ENCODE measurements at regions not wholly inside any gene's neighbourhood (a gene's known extent, or its start where the extent isn't known, plus 50 kb on each side); places are given as distances from the start of the nearest gene placed in this dataset.

GRCh38 chr14:98230411-98230810, 1041.6 kb downstream of the BCL11B start:
- no peak for DNase-seq (ENCODE audit: low read depth)

- DNase-seq (ENCODE audit: low read depth), result no peak
These were observed 1040.8 kb downstream of the BCL11B start for GRCh38 chr14:98231210-98231609.

GRCh38 chr14:98233656-98234055, 1038.3 kb downstream of the BCL11B start:
- DNase-seq (ENCODE audit: low read depth), result no peak

- no peak for DNase-seq (ENCODE audit: low read depth)
These were observed 1037.8 kb downstream of the BCL11B start for GRCh38 chr14:98234208-98234607.

- no peak for DNase-seq (ENCODE audit: low read depth)
These were observed 1035.7 kb downstream of the BCL11B start for GRCh38 chr14:98236314-98236713.

GRCh38 chr14:98237939-98238338, 1034.1 kb downstream of the BCL11B start:
- DNase-seq (ENCODE audit: low read depth), result no peak

- DNase-seq (ENCODE audit: low read depth), result no peak
These were observed 1031.6 kb downstream of the BCL11B start for GRCh38 chr14:98240376-98240775.

- no peak for DNase-seq (ENCODE audit: low read depth)
These were observed 1029.1 kb downstream of the BCL11B start for GRCh38 chr14:98242903-98243302.

- no peak for DNase-seq (ENCODE audit: low read depth)
These were observed 1028.7 kb downstream of the BCL11B start for GRCh38 chr14:98243332-98243731.

- DNase-seq (ENCODE audit: low read depth), result no peak
These were observed 1027.6 kb downstream of the BCL11B start for GRCh38 chr14:98244162-98244948.

- DNase-seq (ENCODE audit: low read depth), result no peak
These were observed 1026.9 kb downstream of the BCL11B start for GRCh38 chr14:98244966-98245569.

GRCh38 chr14:98249057-98249456, 1022.9 kb downstream of the BCL11B start:
- no peak for DNase-seq (ENCODE audit: low read depth)

- no peak for DNase-seq (ENCODE audit: low read depth)
These were observed 1022.5 kb downstream of the BCL11B start for GRCh38 chr14:98249476-98249875.

- DNase-seq (ENCODE audit: low read depth), result no peak
These were observed 1019.2 kb downstream of the BCL11B start for GRCh38 chr14:98252820-98253219.

GRCh38 chr14:98259881-98260280, 1012.1 kb downstream of the BCL11B start:
- DNase-seq (ENCODE audit: low read depth), result no peak

- DNase-seq (ENCODE audit: low read depth), result no peak
These were observed 1009.4 kb downstream of the BCL11B start for GRCh38 chr14:98262566-98262965.

GRCh38 chr14:98269533-98269932, 1002.5 kb downstream of the BCL11B start:
- DNase-seq (ENCODE audit: low read depth), result no peak

- DNase-seq (ENCODE audit: low read depth), result no peak
These were observed 1001.8 kb downstream of the BCL11B start for GRCh38 chr14:98270201-98270600.

GRCh38 chr14:98274596-98274995, 997.4 kb downstream of the BCL11B start:
- DNase-seq (ENCODE audit: low read depth), result no peak

- no peak for DNase-seq (ENCODE audit: low read depth)
These were observed 993.2 kb downstream of the BCL11B start for GRCh38 chr14:98278800-98279199.

GRCh38 chr14:98280436-98280835, 991.6 kb downstream of the BCL11B start:
- no peak for DNase-seq (ENCODE audit: low read depth)

GRCh38 chr14:98288825-98289224, 983.2 kb downstream of the BCL11B start:
- DNase-seq (ENCODE audit: low read depth), result no peak

GRCh38 chr14:98290596-98290995, 981.4 kb downstream of the BCL11B start:
- no peak for DNase-seq (ENCODE audit: low read depth)

- no peak for DNase-seq (ENCODE audit: low read depth)
These were observed 979.8 kb downstream of the BCL11B start for GRCh38 chr14:98292191-98292590.

Measured in GM04503 (cell line).